ENCODE measurements at regions not wholly inside any gene's neighbourhood (a gene's known extent, or its start where the extent isn't known, plus 50 kb on each side); places are given as distances from the start of the nearest gene placed in this dataset.
"Not testable (repeated sequence)": the region's sequence is repeated elsewhere in the genome, so short reads cannot be mapped to it uniquely, and the experiment has no call there.

DNA sequence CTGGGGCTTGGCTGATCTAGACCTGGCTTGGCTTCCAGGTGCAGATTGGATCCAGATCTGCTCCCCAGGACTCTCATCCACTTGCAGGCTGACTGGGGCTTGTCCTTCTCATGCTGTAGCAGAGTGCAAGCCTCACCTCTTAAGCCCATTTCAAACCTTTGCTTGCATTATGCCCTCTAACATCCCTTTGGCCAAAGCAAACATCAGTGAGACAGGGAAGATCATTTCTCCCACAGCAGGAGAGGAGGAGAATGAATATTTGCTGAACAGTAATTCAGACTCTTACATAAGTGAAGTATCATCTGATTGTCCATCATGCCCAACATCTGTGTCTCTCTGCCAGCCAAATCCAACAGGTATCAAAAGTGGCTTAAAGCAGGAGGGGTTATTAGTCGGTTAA, 194.9 kb downstream of the C9orf152 start:
- TF ChIP-seq CTCF (IDR thresholded peaks at IDR 0.05) = no peak
- no peaks in the 10 kb centered on the region for H3K27me3 ChIP-seq
- peaks cover 0 to 12% of the 10 kb centered on the region in 2 donors for H3K4me1 ChIP-seq
- no peak overlapping the region for H3K4me3 ChIP-seq
- DNase-seq (ENCODE audit: low spot score) = no peak
- H3K9me3 ChIP-seq = no peaks in the 10 kb centered on the region
- no peak overlapping the region for H3K27ac ChIP-seq
- peaks cover 8% of the 10 kb centered on the region for H3K36me3 ChIP-seq

- Histone ChIP-seq H3K4me1 (peaks cover 0 to 12% of the 10 kb centered on the region in 2 donors), H3K4me3 (no peak overlapping the region), H3K36me3 (peaks cover 8% of the 10 kb centered on the region), H3K27me3 (no peaks in the 10 kb centered on the region), H3K27ac (peak overlapping the region; percentile 32 to 72), H3K9me3 (no peaks in the 10 kb centered on the region)
- no peak for DNase-seq (ENCODE audit: low spot score)
- no peak for TF ChIP-seq CTCF (IDR thresholded peaks at IDR 0.05)
These were observed 192.2 kb downstream of the C9orf152 start for GRCh38 chr9:110015759-110016158.

GRCh38 chr9:110016340-110016739, 191.6 kb downstream of the C9orf152 start:
- no peak overlapping the region for H3K4me3 ChIP-seq
- no peak for DNase-seq (ENCODE audit: low spot score)
- H3K4me1 ChIP-seq = peaks cover 0 to 18% of the 10 kb centered on the region in 2 donors
- H3K9me3 ChIP-seq = no peaks in the 10 kb centered on the region
- H3K27me3 ChIP-seq = no peaks in the 10 kb centered on the region
- peak overlapping the region; percentile 32 to 72 for H3K27ac ChIP-seq
- no peak for TF ChIP-seq CTCF (IDR thresholded peaks at IDR 0.05)
- peaks cover 8% of the 10 kb centered on the region for H3K36me3 ChIP-seq

DNA sequence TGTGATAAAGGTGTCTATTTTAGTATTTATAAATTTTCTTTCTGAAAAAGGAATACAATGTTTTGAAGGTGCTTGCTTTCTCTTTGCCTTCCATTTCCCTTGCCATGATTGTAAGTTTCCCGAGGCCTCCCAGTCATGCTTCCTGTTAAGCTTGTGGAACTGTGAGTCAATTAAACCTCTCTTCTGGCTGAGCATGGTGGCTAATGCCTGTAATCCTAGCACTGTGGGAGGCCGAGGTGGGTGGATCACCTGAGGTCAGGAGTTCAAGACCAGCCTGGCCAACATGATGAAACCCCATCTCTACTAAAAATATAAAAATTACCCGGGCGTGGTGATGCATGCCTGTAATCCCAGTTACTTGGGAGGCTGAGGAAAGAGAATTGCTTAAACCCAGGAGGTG, 187.7 kb downstream of the C9orf152 start:
- not testable (repeated sequence) for H3K27me3 ChIP-seq; H3K9me3 ChIP-seq; H3K4me3 ChIP-seq; H3K27ac ChIP-seq; H3K36me3 ChIP-seq; DNase-seq (ENCODE audit: low spot score)
- H3K4me1 ChIP-seq = peaks cover 0 to 25% of the 10 kb centered on the region in 2 donors

- Histone ChIP-seq H3K9me3 (no peaks in the 10 kb centered on the region), H3K27me3 (no peaks in the 10 kb centered on the region), H3K4me1 (peaks cover 0 to 15% of the 10 kb centered on the region in 2 donors), H3K27ac (peak overlapping the region in 1 of 2 donors; percentile 10), H3K4me3 (no peak overlapping the region), H3K36me3 (no peaks in the 10 kb centered on the region)
- no peak for DNase-seq (ENCODE audit: low spot score)
- no peak for TF ChIP-seq CTCF (IDR thresholded peaks at IDR 0.05)
These were observed 186.1 kb downstream of the C9orf152 start for GRCh38 chr9:110021891-110022290.

DNA sequence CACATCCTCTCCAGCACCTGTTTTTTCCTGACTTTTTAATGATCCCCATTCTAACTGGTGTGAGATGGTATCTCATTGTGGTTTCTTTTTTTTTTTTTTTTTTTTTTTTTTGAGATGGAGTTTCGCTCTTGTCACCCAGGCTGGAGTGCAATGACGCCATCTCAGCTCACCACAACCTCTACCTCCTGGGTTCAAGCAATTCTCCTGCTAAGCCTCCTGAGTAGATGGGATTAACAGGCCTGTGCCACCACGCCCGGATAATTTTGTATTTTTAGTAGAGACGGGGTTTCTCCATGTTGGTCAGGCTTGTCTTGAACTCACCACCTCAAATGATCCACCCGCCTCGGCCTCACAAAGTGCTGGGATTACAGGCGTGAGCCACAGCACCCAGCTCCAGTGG, 184.7 kb downstream of the C9orf152 start:
- not testable (repeated sequence) for H3K27me3 ChIP-seq; H3K27ac ChIP-seq; H3K4me3 ChIP-seq; H3K36me3 ChIP-seq; H3K9me3 ChIP-seq; DNase-seq (ENCODE audit: low spot score)
- H3K4me1 ChIP-seq = peaks cover 0 to 29% of the 10 kb centered on the region in 2 donors

GRCh38 chr9:110025551-110026170, 182.3 kb downstream of the C9orf152 start:
- Histone ChIP-seq H3K36me3 (no peaks in the 10 kb centered on the region), H3K27ac (no peak overlapping the region), H3K4me1 (peaks cover 0 to 48% of the 10 kb centered on the region in 2 donors), H3K9me3 (no peaks in the 10 kb centered on the region), H3K27me3 (no peaks in the 10 kb centered on the region), H3K4me3 (no peak overlapping the region)
- DNase-seq (ENCODE audit: low spot score) = no peak
- TF ChIP-seq CTCF (IDR thresholded peaks at IDR 0.05) = no peak
